Fibroblast of lung (primary cell): ENCODE measurements at regions not wholly inside any gene's neighbourhood (a gene's known extent, or its start where the extent isn't known, plus 50 kb on each side); places are given as distances from the start of the nearest gene placed in this dataset.

Experiments used
- EZH2 ChIP-seq: IDR thresholded peaks from 2 replicates; pipeline ENCODE4 v1.5.1; 2012; ENCODE audit warnings: low read length, control low read depth, mild to moderate bottlenecking; ENCODE audit errors: missing control alignments
- TF ChIP-seq, protein P1 (sequence below), 2 donors: IDR thresholded peaks in 1 of 2; conservative IDR thresholded peaks in 1 of 2; 1 replicate in 1 of 2; 2 replicates in 1 of 2; pipeline ENCODE4 v1.5.1; 2011 to 2012; ENCODE audit warnings: low read length in 2 of 2, control low read depth in 1 of 2, inconsistent platforms in 1 of 2, low read depth in 1 of 2, mild to moderate bottlenecking in 1 of 2

DNA sequence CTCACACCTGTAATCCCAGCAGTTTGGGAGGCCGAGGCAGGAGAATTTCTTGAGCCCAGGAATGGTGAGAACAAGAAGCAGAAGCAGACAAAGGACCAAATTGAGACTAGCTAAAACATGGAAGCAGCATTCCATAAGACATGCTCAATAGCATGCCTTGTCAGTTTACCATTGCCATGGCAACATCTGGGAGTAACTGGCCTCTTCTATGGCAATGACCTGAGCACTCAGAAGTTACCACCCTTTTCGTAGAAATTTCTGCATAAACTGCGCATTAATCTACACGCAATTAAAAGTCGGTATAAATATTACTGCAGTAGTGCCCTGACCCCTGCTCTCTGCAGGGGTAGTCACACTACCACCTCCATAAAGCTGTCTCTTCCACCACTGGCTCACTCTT lies 390.2 kb upstream of the USP9Y start:
- TF ChIP-seq, protein P1, sequence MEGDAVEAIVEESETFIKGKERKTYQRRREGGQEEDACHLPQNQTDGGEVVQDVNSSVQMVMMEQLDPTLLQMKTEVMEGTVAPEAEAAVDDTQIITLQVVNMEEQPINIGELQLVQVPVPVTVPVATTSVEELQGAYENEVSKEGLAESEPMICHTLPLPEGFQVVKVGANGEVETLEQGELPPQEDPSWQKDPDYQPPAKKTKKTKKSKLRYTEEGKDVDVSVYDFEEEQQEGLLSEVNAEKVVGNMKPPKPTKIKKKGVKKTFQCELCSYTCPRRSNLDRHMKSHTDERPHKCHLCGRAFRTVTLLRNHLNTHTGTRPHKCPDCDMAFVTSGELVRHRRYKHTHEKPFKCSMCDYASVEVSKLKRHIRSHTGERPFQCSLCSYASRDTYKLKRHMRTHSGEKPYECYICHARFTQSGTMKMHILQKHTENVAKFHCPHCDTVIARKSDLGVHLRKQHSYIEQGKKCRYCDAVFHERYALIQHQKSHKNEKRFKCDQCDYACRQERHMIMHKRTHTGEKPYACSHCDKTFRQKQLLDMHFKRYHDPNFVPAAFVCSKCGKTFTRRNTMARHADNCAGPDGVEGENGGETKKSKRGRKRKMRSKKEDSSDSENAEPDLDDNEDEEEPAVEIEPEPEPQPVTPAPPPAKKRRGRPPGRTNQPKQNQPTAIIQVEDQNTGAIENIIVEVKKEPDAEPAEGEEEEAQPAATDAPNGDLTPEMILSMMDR (conservative IDR thresholded peaks at IDR 0.05 in 1 of 2, IDR thresholded peaks at IDR 0.05 in 1 of 2; ENCODE audit: low read depth in 1 of 2, low read length in 2 of 2): no peak
- TF ChIP-seq EZH2: no peak
